ENCODE measurements at regions not wholly inside any gene's neighbourhood (a gene's known extent, or its start where the extent isn't known, plus 50 kb on each side); places are given as distances from the start of the nearest gene placed in this dataset.
"Not testable (repeated sequence)": the region's sequence is repeated elsewhere in the genome, so short reads cannot be mapped to it uniquely, and the experiment has no call there.

GRCh38 chr12:73057428-73057827, 785.3 kb downstream of the TRHDE start:
- no peak for DNase-seq

- no peak for DNase-seq
Measured at GRCh38 chr12:73065913-73066312, 793.7 kb downstream of the TRHDE start.

GRCh38 chr12:73067616-73068015, 795.4 kb downstream of the TRHDE start:
- no peak for DNase-seq

- no peak for DNase-seq
Measured at GRCh38 chr12:73072214-73072613, 800.0 kb downstream of the TRHDE start.

GRCh38 chr12:73076760-73077159, 804.6 kb downstream of the TRHDE start:
- no peak for DNase-seq

- DNase-seq, result no peak
Measured at GRCh38 chr12:73083736-73084135, 811.6 kb downstream of the TRHDE start.

GRCh38 chr12:73106296-73106695, 834.1 kb downstream of the TRHDE start:
- no peak for DNase-seq

- no peak for DNase-seq
Measured at GRCh38 chr12:73106896-73107295, 834.7 kb downstream of the TRHDE start.

GRCh38 chr12:73110816-73111215, 838.6 kb downstream of the TRHDE start:
- DNase-seq, result no peak

GRCh38 chr12:73112035-73112816, 840.1 kb downstream of the TRHDE start:
- DNase-seq, result no peak

GRCh38 chr12:73124480-73124879, 852.3 kb downstream of the TRHDE start:
- DNase-seq, result no peak

GRCh38 chr12:73125148-73125547, 853.0 kb downstream of the TRHDE start:
- no peak for DNase-seq

- DNase-seq, result no peak
Measured at GRCh38 chr12:73136386-73136785, 864.2 kb downstream of the TRHDE start.

- DNase-seq, result not testable (repeated sequence)
Measured at GRCh38 chr12:73139642-73140041, 867.5 kb downstream of the TRHDE start.

GRCh38 chr12:73158341-73158740, 886.2 kb downstream of the TRHDE start:
- no peak for DNase-seq

- no peak for DNase-seq
Measured at GRCh38 chr12:73159954-73160353, 887.8 kb downstream of the TRHDE start.

- no peak for DNase-seq
Measured at GRCh38 chr12:73161970-73162369, 889.8 kb downstream of the TRHDE start.

- DNase-seq, result no peak
Measured at GRCh38 chr12:73180734-73181133, 908.6 kb downstream of the TRHDE start.

- DNase-seq, result no peak
Measured at GRCh38 chr12:73181244-73181643, 909.1 kb downstream of the TRHDE start.

GRCh38 chr12:73185403-73185802, 913.2 kb downstream of the TRHDE start:
- DNase-seq, result no peak

GRCh38 chr12:73186272-73186671, 914.1 kb downstream of the TRHDE start:
- no peak for DNase-seq

GRCh38 chr12:73187765-73188164, 915.6 kb downstream of the TRHDE start:
- DNase-seq, result no peak

- no peak for DNase-seq
Measured at GRCh38 chr12:73210548-73211204, 938.5 kb downstream of the TRHDE start.

- DNase-seq, result no peak
Measured at GRCh38 chr12:73220951-73221350, 948.8 kb downstream of the TRHDE start.

GRCh38 chr12:73221398-73221797, 949.2 kb downstream of the TRHDE start:
- no peak for DNase-seq

Measured in CD4-positive, alpha-beta T cell treated with Interleukin-1 beta for 1 hour (primary cell).